GM12864 (cell line): ENCODE measurements at regions not wholly inside any gene's neighbourhood (a gene's known extent, or its start where the extent isn't known, plus 50 kb on each side); places are given as distances from the start of the nearest gene placed in this dataset.
"Not testable (repeated sequence)": the region's sequence is repeated elsewhere in the genome, so short reads cannot be mapped to it uniquely, and the experiment has no call there.

ENCODE experiments used
- DNase-seq: peaks from one replicate; pipeline ENCODE4 v3.0.0-alpha.2; 2011; ENCODE audit warnings: low read depth
- H3K4me3 ChIP-seq: 2 replicates; pipeline ENCODE4 v1.5.1; 2011; ENCODE audit warnings: mild to moderate bottlenecking, low read depth, low read length, control low read depth
- CTCF ChIP-seq: IDR thresholded peaks from 2 replicates; pipeline ENCODE4 v1.5.1; 2011; ENCODE audit warnings: low read depth, mild to moderate bottlenecking, moderate library complexity, low read length, control low read depth, inconsistent platforms; ENCODE audit errors: missing control alignments

- no peak for TF ChIP-seq CTCF
- no peak overlapping the region for H3K4me3 ChIP-seq
- DNase-seq = no peak
Observed at GRCh38 chr3:20478436-20478835, 292.4 kb upstream of the SGO1 start.

- H3K4me3 ChIP-seq, DNase-seq: not testable (repeated sequence)
Observed at GRCh38 chr3:20464237-20464636, 278.2 kb upstream of the SGO1 start.

- no peak for TF ChIP-seq CTCF
- no peak for DNase-seq
Observed at GRCh38 chr3:20462723-20463122, 276.7 kb upstream of the SGO1 start.

GRCh38 chr3:20462226-20462625 is 276.2 kb upstream of the SGO1 start:
- no peak for TF ChIP-seq CTCF
- no peak overlapping the region for H3K4me3 ChIP-seq

More at GRCh38 chr3:20462723-20463122, 276.7 kb upstream of the SGO1 start:
- H3K4me3 ChIP-seq = no peak overlapping the region

GRCh38 chr3:20458994-20459716 is 273.1 kb upstream of the SGO1 start:
- no peak for TF ChIP-seq CTCF
- no peak overlapping the region for H3K4me3 ChIP-seq
- DNase-seq = no peak

More at GRCh38 chr3:20462226-20462625, 276.2 kb upstream of the SGO1 start:
- no peak for DNase-seq

- H3K4me3 ChIP-seq = no peak overlapping the region
- TF ChIP-seq CTCF = no peak
- no peak for DNase-seq
Observed at GRCh38 chr3:20456511-20456910, 270.5 kb upstream of the SGO1 start.

- TF ChIP-seq CTCF = no peak
- no peak overlapping the region for H3K4me3 ChIP-seq
- DNase-seq = no peak
Observed at GRCh38 chr3:20451170-20451569, 265.2 kb upstream of the SGO1 start.
